HG02610 (cell line): ENCODE measurements at regions not wholly inside any gene's neighbourhood (a gene's known extent, or its start where the extent isn't known, plus 50 kb on each side); places are given as distances from the start of the nearest gene placed in this dataset.
A peak's percentile ranks its signal among the peaks of the same experiment; 100 is the strongest.

ENCODE experiments used
- ATAC-seq: cut with Tn5 transposase; IDR thresholded peaks from one replicate; pipeline ENCODE4 v1.9.1; 2021; ENCODE audit warnings: mild to moderate bottlenecking, moderate library complexity; ENCODE audit not compliant: unreplicated experiment

- ATAC-seq: no peak
These were observed 262.6 kb downstream of the MAF start for GRCh38 chr16:79337906-79338305.

GRCh38 chr16:79336437-79337229, 263.9 kb downstream of the MAF start:
- no peak for ATAC-seq

- ATAC-seq: no peak
These were observed 266.4 kb downstream of the MAF start for GRCh38 chr16:79334127-79334526.

- ATAC-seq: no peak
These were observed 269.5 kb downstream of the MAF start for GRCh38 chr16:79331066-79331465.

GRCh38 chr16:79329967-79330366, 270.6 kb downstream of the MAF start:
- no peak for ATAC-seq

- ATAC-seq: no peak
These were observed 271.4 kb downstream of the MAF start for GRCh38 chr16:79329166-79329521.

GRCh38 chr16:79328402-79329165, 272.0 kb downstream of the MAF start:
- ATAC-seq: no peak

- no peak for ATAC-seq
These were observed 272.7 kb downstream of the MAF start for GRCh38 chr16:79327836-79328235.

- ATAC-seq: no peak
These were observed 274.0 kb downstream of the MAF start for GRCh38 chr16:79326549-79326948.

GRCh38 chr16:79325226-79325945, 275.2 kb downstream of the MAF start:
- ATAC-seq: no peak

- no peak for ATAC-seq
These were observed 279.6 kb downstream of the MAF start for GRCh38 chr16:79320956-79321355.

GRCh38 chr16:79318143-79318899, 282.2 kb downstream of the MAF start:
- no peak for ATAC-seq

- no peak for ATAC-seq
These were observed 283.0 kb downstream of the MAF start for GRCh38 chr16:79317521-79317920.

- no peak for ATAC-seq
These were observed 283.5 kb downstream of the MAF start for GRCh38 chr16:79317026-79317425.

GRCh38 chr16:79316004-79316458, 284.5 kb downstream of the MAF start:
- peak; percentile 57 for ATAC-seq

GRCh38 chr16:79312502-79312901, 288.0 kb downstream of the MAF start:
- no peak for ATAC-seq

- no peak for ATAC-seq
These were observed 289.8 kb downstream of the MAF start for GRCh38 chr16:79310710-79311109.

GRCh38 chr16:79309606-79310005, 290.9 kb downstream of the MAF start:
- no peak for ATAC-seq

- ATAC-seq: no peak
These were observed 293.3 kb downstream of the MAF start for GRCh38 chr16:79307214-79307613.

GRCh38 chr16:79305074-79305473, 295.5 kb downstream of the MAF start:
- ATAC-seq: no peak

GRCh38 chr16:79303959-79304387, 296.6 kb downstream of the MAF start:
- ATAC-seq: no peak
